H9 (cell line): ENCODE measurements at regions not wholly inside any gene's neighbourhood (a gene's known extent, or its start where the extent isn't known, plus 50 kb on each side); places are given as distances from the start of the nearest gene placed in this dataset.

Source experiments
- DNase-seq: peaks from one replicate; pipeline ENCODE4 v3.0.0-alpha.2; 2017
- H2AFZ ChIP-seq: one replicate; pipeline ENCODE4 v1.6.1; 2013; ENCODE audit warnings: mild to moderate bottlenecking, low read length, control low read depth, moderate library complexity
- H2AK5ac ChIP-seq: 2 replicates; pipeline ENCODE4 v1.6.1; 2013; ENCODE audit warnings: low read length, control low read depth, mixed read lengths; ENCODE audit not compliant: insufficient read length
- H2BK120ac ChIP-seq: one replicate; pipeline ENCODE4 v1.6.1; 2013; ENCODE audit warnings: low read depth, mild to moderate bottlenecking, low read length, control low read depth, inconsistent platforms; ENCODE audit not compliant: poor library complexity, severe bottlenecking
- H2BK12ac ChIP-seq: 2 replicates; pipeline ENCODE4 v1.6.1; 2013; ENCODE audit warnings: low read length, control low read depth, mixed read lengths, low read depth; ENCODE audit not compliant: insufficient read length
- H2BK15ac ChIP-seq: 2 replicates; pipeline ENCODE4 v1.6.1; 2013; ENCODE audit warnings: low read depth, low read length, control low read depth
- H2BK20ac ChIP-seq: one replicate; pipeline ENCODE4 v1.6.1; 2013; ENCODE audit warnings: low read depth, mild to moderate bottlenecking, low read length, control low read depth, inconsistent platforms; ENCODE audit not compliant: poor library complexity, severe bottlenecking
- H2BK5ac ChIP-seq: 2 replicates; pipeline ENCODE4 v1.6.1; 2013; ENCODE audit warnings: low read length, control low read depth, mixed read lengths; ENCODE audit not compliant: insufficient read length
- H3K14ac ChIP-seq: 2 replicates; pipeline ENCODE4 v1.6.1; 2013; ENCODE audit warnings: low read length, control low read depth; ENCODE audit not compliant: insufficient read depth
- H3K18ac ChIP-seq: 2 replicates; pipeline ENCODE4 v1.6.1; 2013; ENCODE audit warnings: low read depth, mild to moderate bottlenecking, mixed read lengths, low read length, control low read depth; ENCODE audit not compliant: insufficient read length
- H3K23ac ChIP-seq: 2 replicates; pipeline ENCODE4 v1.6.1; 2013; ENCODE audit warnings: low read length, control low read depth, mixed read lengths, low read depth; ENCODE audit not compliant: insufficient read length
- H3K23me2 ChIP-seq: 2 replicates; pipeline ENCODE4 v1.6.1; 2013; ENCODE audit warnings: low read depth, mild to moderate bottlenecking, mixed read lengths, low read length, control low read depth; ENCODE audit not compliant: insufficient read length, poor library complexity, severe bottlenecking
- H3K27ac ChIP-seq: 2 replicates; pipeline ENCODE4 v1.5.1; 2013; ENCODE audit warnings: low read length, control low read depth, mixed read lengths, low read depth; ENCODE audit not compliant: insufficient read length
- H3K27me3 ChIP-seq: 2 replicates; pipeline ENCODE4 v1.6.1; 2013; ENCODE audit warnings: low read length, control low read depth, inconsistent platforms; ENCODE audit not compliant: insufficient read depth
- H3K4ac ChIP-seq: 2 replicates; pipeline ENCODE4 v1.6.1; 2013; ENCODE audit warnings: low read depth, mild to moderate bottlenecking, control low read depth, inconsistent platforms, low read length, moderate library complexity
- H3K4me1 ChIP-seq: 2 replicates; pipeline ENCODE4 v1.6.1; 2013; ENCODE audit warnings: low read length, control low read depth, inconsistent platforms; ENCODE audit not compliant: insufficient read depth
- H3K4me2 ChIP-seq: 2 replicates; pipeline ENCODE4 v1.6.1; 2013; ENCODE audit warnings: low read length, control low read depth, mixed read lengths; ENCODE audit not compliant: insufficient read length, insufficient read depth
- H3K56ac ChIP-seq: 2 replicates; pipeline ENCODE4 v1.6.1; 2013; ENCODE audit warnings: low read depth, mild to moderate bottlenecking, mixed read lengths, low read length, control low read depth; ENCODE audit not compliant: insufficient read length
- H3K79me1 ChIP-seq: 2 replicates; pipeline ENCODE4 v1.6.1; 2013; ENCODE audit warnings: low read depth, mild to moderate bottlenecking, moderate library complexity, low read length, control low read depth, inconsistent platforms; ENCODE audit not compliant: insufficient read depth, poor library complexity, severe bottlenecking
- H3K79me2 ChIP-seq: 2 replicates; pipeline ENCODE4 v1.6.1; 2013; ENCODE audit warnings: low read length, control low read depth, inconsistent platforms; ENCODE audit not compliant: insufficient read depth
- H3K9ac ChIP-seq: 2 replicates; pipeline ENCODE4 v1.6.1; 2013; ENCODE audit warnings: low read length, control low read depth, mixed read lengths; ENCODE audit not compliant: insufficient read length; ENCODE audit errors: extremely low read depth
- H3K9me3 ChIP-seq: one replicate; pipeline ENCODE4 v1.6.1; 2013; ENCODE audit warnings: low read depth, low read length, inconsistent platforms; ENCODE audit not compliant: control insufficient read depth
- H3T11ph ChIP-seq: one replicate; pipeline ENCODE4 v1.6.1; 2013; ENCODE audit warnings: mild to moderate bottlenecking, low read length, control low read depth, inconsistent platforms
- H4K20me1 ChIP-seq: one replicate; pipeline ENCODE4 v1.6.1; 2013; ENCODE audit not compliant: control insufficient read depth, insufficient read length, insufficient read depth
- H4K5ac ChIP-seq: 2 replicates; pipeline ENCODE4 v1.6.1; 2013; ENCODE audit warnings: low read depth, mild to moderate bottlenecking, mixed read lengths, low read length, control low read depth; ENCODE audit not compliant: insufficient read length
- H4K8ac ChIP-seq: replicated peaks from 2 replicates; pipeline ENCODE4 v1.6.1; 2013; ENCODE audit warnings: low read length, control low read depth, mixed read lengths, low read depth; ENCODE audit not compliant: insufficient read length
- H4K91ac ChIP-seq: 2 replicates; pipeline ENCODE4 v1.6.1; 2013; ENCODE audit warnings: low read depth, mild to moderate bottlenecking, moderate library complexity, mixed read lengths, low read length, control low read depth; ENCODE audit not compliant: insufficient read length
- H3K27ac Mint-ChIP-seq, 3 experiments: 2 replicates in 2 of 3; 3 replicates in 1 of 3; pipeline ENCODE4 v1.8.0; 2020 to 2021; ENCODE audit warnings: mixed read lengths in 3 of 3, mild to moderate bottlenecking in 1 of 3, moderate library complexity in 1 of 3
- H3K27me3 Mint-ChIP-seq: 2 replicates; pipeline ENCODE4 v1.8.0; 2021; ENCODE audit warnings: low read depth, mild to moderate bottlenecking, moderate library complexity, mixed read lengths
- H3K36me3 Mint-ChIP-seq, 3 experiments: 2 replicates in 2 of 3; 3 replicates in 1 of 3; pipeline ENCODE4 v1.8.0; 2020 to 2021; ENCODE audit warnings: low read depth in 3 of 3, mixed read lengths in 3 of 3; ENCODE audit not compliant: insufficient read depth in 1 of 3
- H3K4me1 Mint-ChIP-seq, 2 experiments: 2 replicates each; pipeline ENCODE4 v1.8.0; 2020; ENCODE audit warnings: mixed read lengths in 2 of 2
- H3K4me3 Mint-ChIP-seq, 2 experiments: 2 replicates in 1 of 2; 3 replicates in 1 of 2; pipeline ENCODE4 v1.8.0; 2020 to 2021; ENCODE audit warnings: mild to moderate bottlenecking in 2 of 2, mixed read lengths in 2 of 2, moderate library complexity in 1 of 2
- H3K9me3 Mint-ChIP-seq, 2 experiments: 2 replicates in 1 of 2; 3 replicates in 1 of 2; pipeline ENCODE4 v1.8.0; 2020; ENCODE audit warnings: mild to moderate bottlenecking in 2 of 2, mixed read lengths in 2 of 2, moderate library complexity in 1 of 2
- WGBS: extraction: QIAGEN DNeasy Blood & Tissue Kit; methylation state at CpG from one replicate; pipeline ENCODE4 v1.1.7; 2013; ENCODE audit warnings: missing lambda C conversion rate, low lambda C conversion rate, mixed read lengths; ENCODE audit not compliant: insufficient read length; ENCODE audit errors: extremely low coverage; 5-methylcytosine and 5-hydroxymethylcytosine counted together
- TF ChIP-seq, protein P1 (sequence below): fragments of 200-600 bp; sonication (generic); conservative IDR thresholded peaks from 3 replicates; pipeline ENCODE4 v1.8.0; 2021; ENCODE audit warnings: antibody characterized with exemption, mild to moderate bottlenecking

DNA sequence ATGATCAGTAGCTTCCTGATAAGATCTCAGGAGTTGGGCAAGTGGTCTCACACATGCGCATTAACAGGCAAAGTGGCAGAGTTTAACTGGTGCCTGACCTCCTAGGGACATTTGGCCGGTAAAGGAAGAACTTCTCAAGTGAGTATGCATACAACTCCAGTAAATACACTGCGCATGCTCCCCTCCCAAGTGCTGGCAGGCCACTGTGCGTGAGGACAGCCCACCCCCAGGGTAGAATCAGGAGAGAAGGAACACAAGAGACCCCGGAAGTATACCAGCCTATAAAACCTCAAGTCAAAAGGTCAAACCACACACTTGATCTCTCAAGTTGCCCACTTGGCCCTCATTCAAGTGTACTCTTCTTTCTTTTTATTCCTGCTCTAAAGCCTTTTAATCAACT, 225.5 kb upstream of the ANKRD50 start:
- Mint-ChIP-seq H3K36me3 (no peaks in the 10 kb centered on the region), H3K4me3 (no peak overlapping the region; a peak in 1 of 5 replicates), H3K4me1 (peaks cover 16 to 18% of the 10 kb centered on the region in 2 experiments), H3K27ac (no peak overlapping the region), H3K27me3 (no peaks in the 10 kb centered on the region), H3K9me3 (no peaks in the 10 kb centered on the region)
- H4K20me1 ChIP-seq, result no peaks in the 10 kb centered on the region
- H2BK20ac ChIP-seq, result no peak overlapping the region
- no peak overlapping the region for H2BK12ac ChIP-seq
- H3K4me1 ChIP-seq, result peaks cover 5% of the 10 kb centered on the region; the same call in 1 of the 2 replicates
- no peak overlapping the region for H3K14ac ChIP-seq
- H3K9ac ChIP-seq, result no peak overlapping the region
- no peaks in the 10 kb centered on the region for H3K27me3 ChIP-seq
- no peak overlapping the region for H3T11ph ChIP-seq
- H3K18ac ChIP-seq, result no peak overlapping the region
- H2BK120ac ChIP-seq, result no peak overlapping the region
- no peak overlapping the region for H3K4me2 ChIP-seq
- H3K27ac ChIP-seq, result no peak overlapping the region
- H3K9me3 ChIP-seq, result no peaks in the 10 kb centered on the region
- no peaks in the 10 kb centered on the region for H3K23me2 ChIP-seq
- H4K5ac ChIP-seq, result no peak overlapping the region
- no peak overlapping the region for H2BK15ac ChIP-seq
- H4K8ac ChIP-seq, result no peak overlapping the region
- no peak for DNase-seq
- H3K79me1 ChIP-seq, result no peaks in the 10 kb centered on the region
- H3K23ac ChIP-seq, result no peak overlapping the region
- no peak overlapping the region for H2BK5ac ChIP-seq
- H4K91ac ChIP-seq, result no peak overlapping the region
- H3K79me2 ChIP-seq, result no peaks in the 10 kb centered on the region
- H3K4ac ChIP-seq, result no peak overlapping the region
- H3K56ac ChIP-seq, result no peak overlapping the region
- TF ChIP-seq, protein P1, sequence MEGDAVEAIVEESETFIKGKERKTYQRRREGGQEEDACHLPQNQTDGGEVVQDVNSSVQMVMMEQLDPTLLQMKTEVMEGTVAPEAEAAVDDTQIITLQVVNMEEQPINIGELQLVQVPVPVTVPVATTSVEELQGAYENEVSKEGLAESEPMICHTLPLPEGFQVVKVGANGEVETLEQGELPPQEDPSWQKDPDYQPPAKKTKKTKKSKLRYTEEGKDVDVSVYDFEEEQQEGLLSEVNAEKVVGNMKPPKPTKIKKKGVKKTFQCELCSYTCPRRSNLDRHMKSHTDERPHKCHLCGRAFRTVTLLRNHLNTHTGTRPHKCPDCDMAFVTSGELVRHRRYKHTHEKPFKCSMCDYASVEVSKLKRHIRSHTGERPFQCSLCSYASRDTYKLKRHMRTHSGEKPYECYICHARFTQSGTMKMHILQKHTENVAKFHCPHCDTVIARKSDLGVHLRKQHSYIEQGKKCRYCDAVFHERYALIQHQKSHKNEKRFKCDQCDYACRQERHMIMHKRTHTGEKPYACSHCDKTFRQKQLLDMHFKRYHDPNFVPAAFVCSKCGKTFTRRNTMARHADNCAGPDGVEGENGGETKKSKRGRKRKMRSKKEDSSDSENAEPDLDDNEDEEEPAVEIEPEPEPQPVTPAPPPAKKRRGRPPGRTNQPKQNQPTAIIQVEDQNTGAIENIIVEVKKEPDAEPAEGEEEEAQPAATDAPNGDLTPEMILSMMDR, result no peak
- H2AK5ac ChIP-seq, result no peak overlapping the region
- no CpG with 5 or more reads among the region's 5 CpGs for WGBS
- no peak overlapping the region for H2AFZ ChIP-seq
